ENCODE measurements at regions not wholly inside any gene's neighbourhood (a gene's known extent, or its start where the extent isn't known, plus 50 kb on each side); places are given as distances from the start of the nearest gene placed in this dataset.

GRCh38 chr6:14542670-14543366 is 425.2 kb downstream of the CD83 start:
- TF ChIP-seq CTCF (IDR thresholded peaks at IDR 0.05) (no peak), ZNF512 (CRISPR knock-in tag; IDR thresholded peaks at IDR 0.05; ENCODE audit: borderline replicate concordance) (no peak), ZNF138 (CRISPR knock-in tag; conservative IDR thresholded peaks at IDR 0.05) (no peak), CDX4 (CRISPR knock-in tag; IDR thresholded peaks at IDR 0.05; ENCODE audit: borderline replicate concordance) (no peak), NFYB (CRISPR knock-in tag; conservative IDR thresholded peaks at IDR 0.05; ENCODE audit: low read depth) (no peak), ZBTB21 (CRISPR knock-in tag; IDR thresholded peaks at IDR 0.05; ENCODE audit: borderline replicate concordance) (no peak), CREM (CRISPR knock-in tag; IDR thresholded peaks at IDR 0.05) (no peak), ZNF263 (CRISPR knock-in tag; IDR thresholded peaks at IDR 0.05; ENCODE audit: low read depth) (no peak), PRDM15 (CRISPR knock-in tag; IDR thresholded peaks at IDR 0.05) (no peak)
- TF ChIP-seq, protein P1, sequence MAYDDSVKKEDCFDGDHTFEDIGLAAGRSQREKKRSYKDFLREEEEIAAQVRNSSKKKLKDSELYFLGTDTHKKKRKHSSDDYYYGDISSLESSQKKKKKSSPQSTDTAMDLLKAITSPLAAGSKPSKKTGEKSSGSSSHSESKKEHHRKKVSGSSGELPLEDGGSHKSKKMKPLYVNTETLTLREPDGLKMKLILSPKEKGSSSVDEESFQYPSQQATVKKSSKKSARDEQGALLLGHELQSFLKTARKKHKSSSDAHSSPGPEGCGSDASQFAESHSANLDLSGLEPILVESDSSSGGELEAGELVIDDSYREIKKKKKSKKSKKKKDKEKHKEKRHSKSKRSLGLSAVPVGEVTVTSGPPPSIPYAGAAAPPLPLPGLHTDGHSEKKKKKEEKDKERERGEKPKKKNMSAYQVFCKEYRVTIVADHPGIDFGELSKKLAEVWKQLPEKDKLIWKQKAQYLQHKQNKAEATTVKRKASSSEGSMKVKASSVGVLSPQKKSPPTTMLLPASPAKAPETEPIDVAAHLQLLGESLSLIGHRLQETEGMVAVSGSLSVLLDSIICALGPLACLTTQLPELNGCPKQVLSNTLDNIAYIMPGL (CRISPR knock-in tag; IDR thresholded peaks at IDR 0.05), result no peak
- TF ChIP-seq, protein P2, sequence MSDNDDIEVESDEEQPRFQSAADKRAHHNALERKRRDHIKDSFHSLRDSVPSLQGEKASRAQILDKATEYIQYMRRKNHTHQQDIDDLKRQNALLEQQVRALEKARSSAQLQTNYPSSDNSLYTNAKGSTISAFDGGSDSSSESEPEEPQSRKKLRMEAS (CRISPR knock-in tag; IDR thresholded peaks at IDR 0.05), result no peak
- TF ChIP-seq, protein P3, sequence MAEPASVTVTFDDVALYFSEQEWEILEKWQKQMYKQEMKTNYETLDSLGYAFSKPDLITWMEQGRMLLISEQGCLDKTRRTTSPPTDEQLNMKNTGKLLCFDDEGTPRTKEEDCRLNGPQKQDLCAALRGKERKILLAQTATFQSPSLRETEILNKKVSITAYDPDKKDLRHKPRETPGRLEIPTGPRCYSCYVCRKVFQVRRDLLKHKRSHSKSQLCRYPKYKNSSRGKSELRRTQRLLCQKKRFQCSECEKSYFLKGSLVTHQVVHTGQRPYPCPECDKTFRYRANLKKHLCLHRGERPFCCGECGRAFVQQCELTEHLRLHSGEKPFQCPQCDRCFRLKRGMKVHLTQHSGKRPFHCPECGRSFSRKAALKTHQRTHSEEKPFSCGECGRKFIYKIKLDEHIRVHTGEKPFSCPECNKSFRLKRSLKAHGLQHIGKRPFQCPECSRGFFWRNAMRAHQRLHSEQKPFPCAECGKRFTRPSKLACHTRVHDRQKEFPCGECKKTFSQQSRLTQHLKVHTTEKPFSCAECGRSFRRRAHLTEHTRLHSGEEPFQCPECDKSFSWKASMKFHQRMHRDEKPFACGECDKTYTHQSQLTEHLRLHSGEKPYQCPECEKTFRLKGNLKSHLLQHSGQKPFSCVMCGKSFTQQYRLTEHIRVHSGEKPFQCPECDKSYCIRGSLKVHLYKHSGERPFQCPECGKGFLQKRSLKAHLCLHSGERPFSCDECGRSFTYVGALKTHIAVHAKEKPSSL (CRISPR knock-in tag; conservative IDR thresholded peaks at IDR 0.05), result no peak
